Hematopoietic multipotent progenitor cell (in vitro differentiated cells): ENCODE measurements at regions not wholly inside any gene's neighbourhood (a gene's known extent, or its start where the extent isn't known, plus 50 kb on each side); places are given as distances from the start of the nearest gene placed in this dataset.

ENCODE experiments used
- DNase-seq, 3 donors: peaks; one replicate each; pipeline ENCODE4 v3.0.0-alpha.2; 2011 to 2015; ENCODE audit warnings: low read depth in 2 of 3, low spot score in 2 of 3

GRCh38 chr10:118108194-118109026, 61.7 kb upstream of the RAB11FIP2 start:
- DNase-seq: no peak

DNA sequence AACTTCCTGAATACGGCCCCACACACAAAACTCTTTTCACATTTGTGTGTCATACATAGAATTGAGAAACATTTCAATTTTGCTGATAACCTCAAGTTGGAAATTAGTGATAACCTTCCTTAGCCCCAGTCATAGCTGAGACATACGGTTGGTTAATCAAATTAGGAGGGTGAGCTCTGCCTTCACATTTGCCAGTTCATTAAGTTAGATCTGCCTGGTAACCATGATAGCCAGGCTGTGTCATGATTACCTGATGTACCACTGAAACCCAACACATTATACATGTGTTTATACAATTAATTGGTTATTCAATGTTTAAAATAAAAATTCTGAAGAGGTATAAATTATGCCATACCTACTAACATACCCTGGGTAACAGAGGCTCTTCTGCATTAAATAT, 60.8 kb upstream of the RAB11FIP2 start:
- DNase-seq: no peak

DNA sequence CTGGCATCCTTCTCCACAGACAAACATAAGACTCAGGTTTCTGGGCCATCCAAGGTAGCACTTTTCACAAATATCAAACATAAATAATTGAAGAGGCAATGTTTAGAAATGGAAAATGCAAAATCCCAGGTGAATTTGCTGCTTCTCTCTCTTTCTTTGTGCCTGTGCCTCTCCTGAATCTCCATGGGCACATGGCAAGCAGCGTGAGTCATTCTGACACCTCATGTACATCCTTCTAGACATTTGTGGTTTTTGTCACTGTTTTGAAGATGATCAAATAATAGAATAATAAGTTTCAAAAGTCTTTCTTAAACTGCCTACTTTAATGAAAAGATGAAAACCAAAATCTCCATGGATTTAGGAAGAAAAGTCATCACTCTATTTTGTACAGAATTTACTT, 60.3 kb upstream of the RAB11FIP2 start:
- DNase-seq: no peak

- peak in 1 of 3 donors; percentile 10 for DNase-seq
Measured at GRCh38 chr10:118106426-118106825, 59.7 kb upstream of the RAB11FIP2 start.

DNA sequence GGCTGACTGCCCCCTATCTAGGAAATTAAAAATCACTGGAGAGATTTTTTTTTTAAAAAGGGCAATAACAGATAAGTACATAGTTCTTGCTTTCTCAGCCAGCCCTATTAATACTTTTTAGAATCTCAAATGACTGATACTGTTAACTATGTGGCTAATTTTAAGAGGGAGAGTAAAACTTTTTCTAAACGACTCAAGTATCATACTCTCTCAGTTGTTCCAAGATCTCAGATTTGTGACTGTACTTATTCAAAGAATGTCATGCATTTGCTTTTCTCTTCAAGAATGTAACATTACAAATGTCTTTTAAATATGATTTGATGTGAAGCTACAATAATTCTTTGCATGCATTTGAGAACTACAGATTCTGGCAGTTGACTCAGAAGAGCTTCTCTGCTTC, 55.4 kb upstream of the RAB11FIP2 start:
- DNase-seq: no peak

DNA sequence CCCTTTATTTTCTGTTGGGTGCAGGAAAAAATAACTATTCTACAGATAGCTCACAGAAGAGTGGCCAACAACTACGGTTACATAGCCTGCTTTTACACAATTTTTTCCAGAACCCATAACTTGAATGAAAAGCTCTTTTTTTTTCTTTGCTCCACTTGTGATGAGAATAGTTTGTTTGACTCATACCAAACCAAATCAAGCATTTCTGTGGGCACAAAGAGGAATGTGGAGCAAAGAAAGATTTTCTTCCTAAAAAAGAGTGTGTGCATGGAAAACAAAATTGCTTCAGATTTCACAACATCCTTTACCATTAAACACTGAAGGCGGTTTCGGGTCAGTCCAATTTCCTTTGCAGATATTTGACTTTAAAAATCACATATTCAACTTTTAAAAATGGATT, 54.8 kb upstream of the RAB11FIP2 start:
- DNase-seq: no peak
